Activated B cell treated with CpG ODN at 0.5 μM for 24 hours (primary cell): ENCODE measurements at regions not wholly inside any gene's neighbourhood (a gene's known extent, or its start where the extent isn't known, plus 50 kb on each side); places are given as distances from the start of the nearest gene placed in this dataset.

Experiments used
- ATAC-seq: fragments of 200-7000 bp; cut with Tn5 transposase; one replicate; pipeline ENCODE4 v1.10.0; 2021; ENCODE audit warnings: low read depth, mild to moderate bottlenecking, moderate library complexity
- CTCF ChIA-PET: fragments of 350-600 bp; sonication (Branson Sonifier 250); formaldehyde crosslinking; loops from one replicate; lab custom pipeline; 2021; ENCODE audit warnings: antibody characterized with exemption; lab: Charles Lee
- POLR2A ChIA-PET: fragments of 350-600 bp; sonication (Branson Sonifier 250); formaldehyde crosslinking; loops from one replicate; lab custom pipeline; 2021; ENCODE audit warnings: antibody characterized with exemption; lab: Charles Lee
- DNase-seq: peaks from one replicate; pipeline ENCODE4 v3.0.0; 2022
- H3K27ac Mint-ChIP-seq: one replicate; pipeline ENCODE4 v1.8.0; 2020; ENCODE audit warnings: mixed read lengths
- H3K27me3 Mint-ChIP-seq: one replicate; pipeline ENCODE4 v1.8.0; 2021; ENCODE audit warnings: mixed read lengths
- H3K36me3 Mint-ChIP-seq: one replicate; pipeline ENCODE4 v1.8.0; 2021; ENCODE audit warnings: low read depth, mixed read lengths
- H3K4me1 Mint-ChIP-seq: one replicate; pipeline ENCODE4 v1.8.0; 2021; ENCODE audit warnings: mixed read lengths
- H3K4me3 Mint-ChIP-seq: one replicate; pipeline ENCODE4 v1.8.0; 2020; ENCODE audit warnings: mild to moderate bottlenecking, mixed read lengths
- H3K9me3 Mint-ChIP-seq: one replicate; pipeline ENCODE4 v1.8.0; 2020; ENCODE audit warnings: mixed read lengths
- intact Hi-C: fragments of 100-400 bp; cut with micrococcal nuclease; formaldehyde crosslinking; loops from one replicate; pipeline ENCODE4 v1.15.1; 2024
- TF ChIP-seq, protein P1 (sequence below): fragments of 200-600 bp; IDR thresholded peaks from one replicate; pipeline ENCODE4 v1.8.0; 2022; ENCODE audit warnings: antibody characterized with exemption, mild to moderate bottlenecking

GRCh38 chr6:71706523-71706922, 179.8 kb upstream of the RIMS1 start:
- no peaks in the 10 kb centered on the region for H3K4me1 Mint-ChIP-seq
- TF ChIP-seq, protein P1, sequence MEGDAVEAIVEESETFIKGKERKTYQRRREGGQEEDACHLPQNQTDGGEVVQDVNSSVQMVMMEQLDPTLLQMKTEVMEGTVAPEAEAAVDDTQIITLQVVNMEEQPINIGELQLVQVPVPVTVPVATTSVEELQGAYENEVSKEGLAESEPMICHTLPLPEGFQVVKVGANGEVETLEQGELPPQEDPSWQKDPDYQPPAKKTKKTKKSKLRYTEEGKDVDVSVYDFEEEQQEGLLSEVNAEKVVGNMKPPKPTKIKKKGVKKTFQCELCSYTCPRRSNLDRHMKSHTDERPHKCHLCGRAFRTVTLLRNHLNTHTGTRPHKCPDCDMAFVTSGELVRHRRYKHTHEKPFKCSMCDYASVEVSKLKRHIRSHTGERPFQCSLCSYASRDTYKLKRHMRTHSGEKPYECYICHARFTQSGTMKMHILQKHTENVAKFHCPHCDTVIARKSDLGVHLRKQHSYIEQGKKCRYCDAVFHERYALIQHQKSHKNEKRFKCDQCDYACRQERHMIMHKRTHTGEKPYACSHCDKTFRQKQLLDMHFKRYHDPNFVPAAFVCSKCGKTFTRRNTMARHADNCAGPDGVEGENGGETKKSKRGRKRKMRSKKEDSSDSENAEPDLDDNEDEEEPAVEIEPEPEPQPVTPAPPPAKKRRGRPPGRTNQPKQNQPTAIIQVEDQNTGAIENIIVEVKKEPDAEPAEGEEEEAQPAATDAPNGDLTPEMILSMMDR = no peak
- CTCF ChIA-PET = no interaction called here
- H3K4me3 Mint-ChIP-seq = no peak overlapping the region
- no peaks in the 10 kb centered on the region for H3K27me3 Mint-ChIP-seq
- no peak overlapping the region for H3K27ac Mint-ChIP-seq
- no peaks in the 10 kb centered on the region for H3K9me3 Mint-ChIP-seq
- ATAC-seq (no peak), DNase-seq (no peak)
- no peaks in the 10 kb centered on the region for H3K36me3 Mint-ChIP-seq
- POLR2A ChIA-PET = no interaction called here
- intact Hi-C loops = no loop called here

DNA sequence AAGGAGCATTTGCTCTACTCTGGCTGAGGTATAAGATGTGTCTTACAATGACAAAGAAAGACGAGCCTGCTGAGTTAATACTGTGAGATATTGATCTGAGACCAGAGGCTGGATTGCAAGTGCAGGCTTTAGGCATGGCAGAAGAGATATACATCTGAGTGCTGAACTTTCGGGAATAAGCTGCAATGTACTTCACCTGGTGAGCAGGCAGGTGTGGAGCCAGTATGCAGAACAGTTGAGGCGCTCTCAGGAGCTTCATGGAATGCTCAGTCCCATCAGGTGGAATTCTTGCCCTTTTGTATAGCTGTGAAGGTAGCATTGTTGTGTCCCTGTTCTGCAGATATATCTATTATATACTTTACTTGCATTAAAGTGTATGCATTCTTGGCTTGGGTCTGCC, 179.3 kb upstream of the RIMS1 start:
- POLR2A ChIA-PET = no interaction called here
- no peaks in the 10 kb centered on the region for H3K4me1 Mint-ChIP-seq

GRCh38 chr6:71720705-71721104, 165.6 kb upstream of the RIMS1 start:
- no peak overlapping the region for H3K4me3 Mint-ChIP-seq
- H3K27me3 Mint-ChIP-seq = no peaks in the 10 kb centered on the region
- ChIA-PET CTCF (no interaction called here), POLR2A (no interaction called here)
- no peaks in the 10 kb centered on the region for H3K36me3 Mint-ChIP-seq
- DNase-seq (no peak), ATAC-seq (no peak)
- H3K27ac Mint-ChIP-seq = no peak overlapping the region
- TF ChIP-seq, protein P1 = no peak
- intact Hi-C loops = no loop called here
- H3K9me3 Mint-ChIP-seq = no peaks in the 10 kb centered on the region
- no peaks in the 10 kb centered on the region for H3K4me1 Mint-ChIP-seq

More for the DNA sequence above, 179.3 kb upstream of the RIMS1 start:
- Mint-ChIP-seq H3K4me3 (no peak overlapping the region), H3K36me3 (no peaks in the 10 kb centered on the region), H3K9me3 (no peaks in the 10 kb centered on the region), H3K27me3 (no peaks in the 10 kb centered on the region), H3K27ac (no peak overlapping the region)
- no peak for DNase-seq
- intact Hi-C loops = no loop called here
- ATAC-seq = no peak
- CTCF ChIA-PET = no interaction called here
- TF ChIP-seq, protein P1 = no peak

DNA sequence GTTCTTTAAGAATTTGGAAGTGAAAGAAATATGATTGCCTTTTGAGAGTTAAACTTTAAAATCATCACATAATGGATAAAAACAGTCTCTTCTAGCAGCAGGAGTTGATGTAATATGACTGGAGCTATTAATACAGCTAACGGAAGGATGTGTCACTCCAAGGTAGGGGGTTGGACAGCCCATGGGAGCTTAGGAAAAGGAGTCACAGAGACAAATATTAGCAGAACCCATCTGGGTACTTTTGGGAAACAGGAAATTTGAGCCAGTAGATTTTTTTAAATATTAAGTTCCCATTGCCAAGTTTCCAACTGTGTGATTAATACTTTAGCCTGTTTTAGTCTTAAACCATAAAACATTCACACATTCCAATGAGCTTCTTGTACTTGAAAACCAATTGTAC, 164.7 kb upstream of the RIMS1 start:
- Mint-ChIP-seq H3K27ac (no peak overlapping the region), H3K36me3 (no peaks in the 10 kb centered on the region), H3K27me3 (no peaks in the 10 kb centered on the region), H3K9me3 (no peaks in the 10 kb centered on the region), H3K4me3 (no peak overlapping the region), H3K4me1 (no peaks in the 10 kb centered on the region)
- ATAC-seq (no peak), DNase-seq (no peak)
- intact Hi-C loops = no loop called here
- ChIA-PET CTCF (no interaction called here), POLR2A (no interaction called here)
- TF ChIP-seq, protein P1 = no peak

DNA sequence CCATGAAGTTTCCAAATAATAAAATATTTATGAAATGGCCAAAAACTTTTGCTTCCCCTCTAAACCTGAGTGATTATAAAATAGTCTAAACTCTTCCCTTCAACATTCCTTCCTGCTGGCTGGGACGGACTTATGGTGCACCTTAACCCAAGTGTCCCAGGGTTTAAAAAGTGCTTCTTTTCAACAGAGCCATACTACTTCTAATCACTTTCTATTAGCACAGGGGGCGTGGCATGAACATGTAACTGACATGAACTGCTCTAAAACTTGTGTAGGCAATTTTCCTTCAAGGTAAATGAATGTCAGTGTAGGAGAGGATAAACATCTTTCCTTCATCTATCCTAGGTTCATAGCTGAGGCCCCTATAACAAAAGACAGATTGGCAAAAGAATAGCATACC, 163.6 kb upstream of the RIMS1 start:
- Mint-ChIP-seq H3K27me3 (no peaks in the 10 kb centered on the region), H3K27ac (no peak overlapping the region), H3K4me1 (no peaks in the 10 kb centered on the region), H3K9me3 (no peaks in the 10 kb centered on the region), H3K36me3 (no peaks in the 10 kb centered on the region), H3K4me3 (no peak overlapping the region)
- POLR2A ChIA-PET = no interaction called here
- DNase-seq = no peak
- TF ChIP-seq, protein P1 = no peak
- no peak for ATAC-seq
- CTCF ChIA-PET = no interaction called here
- intact Hi-C loops = no loop called here
